GM18951 (cell line): ENCODE measurements at regions not wholly inside any gene's neighbourhood (a gene's known extent, or its start where the extent isn't known, plus 50 kb on each side); places are given as distances from the start of the nearest gene placed in this dataset.
"Not testable (repeated sequence)": the region's sequence is repeated elsewhere in the genome, so short reads cannot be mapped to it uniquely, and the experiment has no call there.

Experiments
- POLR2A ChIP-seq: IDR thresholded peaks from 4 replicates; pipeline ENCODE4 v1.6.1; 2011; ENCODE audit warnings: mild to moderate bottlenecking; ENCODE audit not compliant: insufficient read length, insufficient read depth; ENCODE audit errors: extremely low read depth
- in situ Hi-C: fragments of 300-500 bp; cut with MboI; formaldehyde crosslinking; loops from one replicate; pipeline ENCODE4 v1.12.0; 2022; ENCODE audit warnings: low sequenced_read_pairs, mixed read lengths, inconsistent platforms; ENCODE audit not compliant: unreplicated experiment

- in situ Hi-C loops: no loop called here
- TF ChIP-seq POLR2A: no peak
Observed at GRCh38 chr6:118739696-118740353, 88.4 kb upstream of the CEP85L start.

- in situ Hi-C loops: no loop called here
- no peak for TF ChIP-seq POLR2A
Observed at GRCh38 chr6:118736440-118736839, 85.0 kb upstream of the CEP85L start.

GRCh38 chr6:118735320-118735719 lies 83.9 kb upstream of the CEP85L start:
- in situ Hi-C loops: no loop called here
- no peak for TF ChIP-seq POLR2A

- in situ Hi-C loops: no loop called here
- TF ChIP-seq POLR2A: no peak
Observed at GRCh38 chr6:118725944-118726343, 74.6 kb upstream of the CEP85L start.

GRCh38 chr6:118724211-118724610 lies 72.8 kb upstream of the CEP85L start:
- in situ Hi-C loops: no loop called here

GRCh38 chr6:118722829-118723813 lies 71.7 kb upstream of the CEP85L start:
- in situ Hi-C loops: no loop called here
- TF ChIP-seq POLR2A: no peak

More at GRCh38 chr6:118724211-118724610, 72.8 kb upstream of the CEP85L start:
- TF ChIP-seq POLR2A: no peak

GRCh38 chr6:118720125-118720473 lies 68.7 kb upstream of the CEP85L start:
- no peak for TF ChIP-seq POLR2A
- in situ Hi-C loops: no loop called here

- no peak for TF ChIP-seq POLR2A
- in situ Hi-C loops: no loop called here
Observed at GRCh38 chr6:118719351-118720124, 68.1 kb upstream of the CEP85L start.

- TF ChIP-seq POLR2A: no peak
- in situ Hi-C loops: no loop called here
Observed at GRCh38 chr6:118718903-118719302, 67.5 kb upstream of the CEP85L start.

- no peak for TF ChIP-seq POLR2A
- in situ Hi-C loops: no loop called here
Observed at GRCh38 chr6:118718297-118718696, 66.9 kb upstream of the CEP85L start.

- in situ Hi-C loops: no loop called here
- TF ChIP-seq POLR2A: no peak
Observed at GRCh38 chr6:118717106-118717505, 65.7 kb upstream of the CEP85L start.

- in situ Hi-C loops: not testable (repeated sequence)
Observed at GRCh38 chr6:118715907-118716306, 64.5 kb upstream of the CEP85L start.

- in situ Hi-C loops: no loop called here
- no peak for TF ChIP-seq POLR2A
Observed at GRCh38 chr6:118715376-118715775, 64.0 kb upstream of the CEP85L start.
